BJ (cell line): ENCODE measurements at regions not wholly inside any gene's neighbourhood (a gene's known extent, or its start where the extent isn't known, plus 50 kb on each side); places are given as distances from the start of the nearest gene placed in this dataset.

Experiments used
- CTCF ChIA-PET: fragments of 350-600 bp; formaldehyde crosslinking; extraction: SDS; loops from one replicate; lab custom pipeline; 2021; ENCODE audit warnings: antibody characterized with exemption, inconsistent platforms; lab: Yijun Ruan, JAX
- POLR2A ChIA-PET: fragments of 300-600 bp; sonication (Branson Sonifier 250); formaldehyde crosslinking; extraction: SDS; loops from one replicate; lab custom pipeline; 2021; ENCODE audit warnings: antibody characterized with exemption; lab: Charles Lee
- DNase-seq: peaks from one replicate; pipeline ENCODE4 v3.0.0-alpha.2; 2011; ENCODE audit warnings: low read depth
- H3K27me3 ChIP-seq: 2 replicates; pipeline ENCODE4 v1.6.0; 2011; ENCODE audit warnings: low read length; ENCODE audit not compliant: control insufficient read depth, insufficient read depth
- H3K36me3 ChIP-seq: 2 replicates; pipeline ENCODE4 v1.5.1; 2011; ENCODE audit warnings: low read length; ENCODE audit not compliant: control insufficient read depth, insufficient read depth
- H3K4me3 ChIP-seq: 2 replicates; pipeline ENCODE4 v1.5.1; 2011; ENCODE audit warnings: low read depth, mild to moderate bottlenecking, control low read depth, low read length
- CTCF ChIP-seq: IDR thresholded peaks from 2 replicates; pipeline ENCODE4 v1.5.1; 2011; ENCODE audit warnings: low read depth, mild to moderate bottlenecking, control low read depth, inconsistent platforms, low read length, moderate library complexity; ENCODE audit not compliant: insufficient read depth

GRCh38 chr7:51482976-51483375 is 166.4 kb upstream of the COBL start:
- H3K36me3 ChIP-seq, result no peaks in the 10 kb centered on the region
- no peak for TF ChIP-seq CTCF
- H3K4me3 ChIP-seq, result no peak overlapping the region
- H3K27me3 ChIP-seq, result no peaks in the 10 kb centered on the region
- no peak for DNase-seq
- ChIA-PET POLR2A (no interaction called here), CTCF (no interaction called here)

- Histone ChIP-seq H3K4me3 (no peak overlapping the region), H3K27me3 (no peaks in the 10 kb centered on the region), H3K36me3 (no peaks in the 10 kb centered on the region)
- no peak for DNase-seq
- POLR2A ChIA-PET, result no interaction called here
- no peak for TF ChIP-seq CTCF
- CTCF ChIA-PET, result interaction anchor here (0.5 kb wide), 1 partner anchor 510 kb away, joined by 3 read pairs; no protein-coding TSS in a partner anchor
Measured at GRCh38 chr7:51481421-51481820, 164.8 kb upstream of the COBL start.

- Histone ChIP-seq H3K4me3 (no peak overlapping the region), H3K27me3 (no peaks in the 10 kb centered on the region), H3K36me3 (no peaks in the 10 kb centered on the region)
- ChIA-PET CTCF (no interaction called here), POLR2A (no interaction called here)
- no peak for TF ChIP-seq CTCF
- DNase-seq, result no peak
Measured at GRCh38 chr7:51477819-51478218, 161.2 kb upstream of the COBL start.

GRCh38 chr7:51477323-51477722 is 160.7 kb upstream of the COBL start:
- no peak overlapping the region for H3K4me3 ChIP-seq

GRCh38 chr7:51476026-51476425 is 159.4 kb upstream of the COBL start:
- no peaks in the 10 kb centered on the region for H3K36me3 ChIP-seq
- TF ChIP-seq CTCF, result no peak
- ChIA-PET CTCF (no interaction called here), POLR2A (no interaction called here)
- H3K27me3 ChIP-seq, result no peaks in the 10 kb centered on the region
- no peak overlapping the region for H3K4me3 ChIP-seq
- no peak for DNase-seq

More at GRCh38 chr7:51477323-51477722, 160.7 kb upstream of the COBL start:
- ChIA-PET CTCF (no interaction called here), POLR2A (no interaction called here)
- no peaks in the 10 kb centered on the region for H3K27me3 ChIP-seq
- no peaks in the 10 kb centered on the region for H3K36me3 ChIP-seq
- no peak for DNase-seq
- no peak for TF ChIP-seq CTCF
